Epidermal melanocyte (primary cell): ENCODE measurements at regions not wholly inside any gene's neighbourhood (a gene's known extent, or its start where the extent isn't known, plus 50 kb on each side); places are given as distances from the start of the nearest gene placed in this dataset.
"Not testable (repeated sequence)": the region's sequence is repeated elsewhere in the genome, so short reads cannot be mapped to it uniquely, and the experiment has no call there.

ENCODE experiments used
- DNase-seq: peaks from one replicate; pipeline ENCODE4 v3.0.0; 2011; ENCODE audit warnings: low spot score; ENCODE audit not compliant: insufficient read length

DNA sequence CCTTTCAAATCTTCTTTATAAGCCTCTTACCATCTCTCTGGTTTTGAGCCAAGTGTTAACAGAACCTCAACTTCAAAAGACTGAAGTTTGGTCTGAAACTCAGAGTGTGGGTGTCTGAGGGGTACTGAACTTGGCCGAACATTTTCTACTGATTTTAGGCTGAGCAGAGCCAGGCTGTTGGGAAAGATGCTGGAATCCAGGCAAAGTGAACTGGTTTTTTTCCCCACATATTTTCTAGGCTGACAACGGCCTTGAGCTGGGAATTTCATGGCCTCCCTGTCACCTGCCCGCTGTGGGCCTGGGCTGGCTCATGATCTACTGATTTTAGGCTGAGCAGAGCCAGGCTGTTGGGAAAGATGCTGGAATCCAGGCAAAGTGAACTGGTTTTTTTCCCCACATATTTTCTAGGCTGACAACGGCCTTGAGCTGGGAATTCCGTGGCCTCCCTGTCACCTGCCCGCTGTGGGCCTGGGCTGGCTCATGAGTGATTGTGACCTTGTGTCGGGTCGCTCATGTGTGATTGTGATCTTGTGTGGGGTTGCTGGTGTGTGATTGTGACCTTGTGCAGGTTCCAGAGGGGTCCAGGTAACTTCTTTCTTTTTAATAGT, 204.4 kb downstream of the NPIPB11 start:
- not testable (repeated sequence) for DNase-seq

DNA sequence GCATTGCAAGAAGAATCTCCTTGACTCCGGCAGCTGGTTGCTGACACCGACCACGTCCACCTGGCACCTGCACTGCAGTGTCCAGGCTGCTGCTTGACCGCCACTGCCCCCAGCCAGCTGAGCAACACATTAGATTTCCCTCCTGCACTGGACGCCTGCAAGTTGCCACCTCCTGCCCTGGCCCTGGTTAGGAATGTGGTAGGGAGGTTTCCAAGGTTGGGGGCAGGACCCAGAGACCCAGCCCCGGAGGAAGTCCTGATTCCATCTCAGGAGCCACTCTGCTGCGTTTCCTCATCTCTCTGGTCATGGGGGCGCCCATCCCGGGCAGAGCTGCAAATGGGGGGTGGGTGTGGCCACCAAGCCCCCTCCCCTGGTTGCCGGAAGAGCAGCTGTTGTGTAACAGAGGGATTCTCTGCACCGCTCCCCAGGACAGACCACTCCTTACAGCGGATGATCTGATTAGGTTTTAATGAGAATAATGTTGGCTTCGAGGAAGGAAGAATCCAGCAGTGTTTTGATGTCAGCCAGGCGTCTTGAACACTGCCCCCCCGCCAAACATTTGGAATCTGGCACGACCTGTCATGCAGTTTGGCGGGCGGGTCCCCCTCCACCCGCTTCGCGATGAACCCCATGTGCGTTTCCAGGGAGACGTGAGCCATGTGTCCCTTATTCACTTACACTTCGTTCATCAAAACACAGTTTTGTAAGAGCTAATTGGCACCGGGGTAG, 205.1 kb downstream of the NPIPB11 start:
- not testable (repeated sequence) for DNase-seq

DNA sequence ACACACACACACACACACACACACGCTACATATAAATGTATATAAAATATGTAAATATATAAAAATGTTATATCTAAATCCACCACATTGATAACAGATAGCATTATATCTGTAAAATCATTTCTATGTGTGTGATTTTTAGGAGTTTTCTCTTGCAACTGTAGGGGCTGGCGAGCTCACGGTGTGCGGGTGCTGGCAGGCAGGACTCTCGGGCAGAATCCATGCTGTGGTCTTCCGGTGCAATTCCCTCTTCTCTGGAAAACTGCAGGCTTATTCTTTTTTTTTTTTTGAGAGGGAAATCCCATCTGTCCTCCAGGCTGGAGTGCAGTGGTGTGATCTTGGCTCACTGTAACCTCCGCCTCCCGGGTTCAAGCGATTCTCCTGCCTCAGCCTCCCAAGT, 205.8 kb downstream of the NPIPB11 start:
- not testable (repeated sequence) for DNase-seq

DNA sequence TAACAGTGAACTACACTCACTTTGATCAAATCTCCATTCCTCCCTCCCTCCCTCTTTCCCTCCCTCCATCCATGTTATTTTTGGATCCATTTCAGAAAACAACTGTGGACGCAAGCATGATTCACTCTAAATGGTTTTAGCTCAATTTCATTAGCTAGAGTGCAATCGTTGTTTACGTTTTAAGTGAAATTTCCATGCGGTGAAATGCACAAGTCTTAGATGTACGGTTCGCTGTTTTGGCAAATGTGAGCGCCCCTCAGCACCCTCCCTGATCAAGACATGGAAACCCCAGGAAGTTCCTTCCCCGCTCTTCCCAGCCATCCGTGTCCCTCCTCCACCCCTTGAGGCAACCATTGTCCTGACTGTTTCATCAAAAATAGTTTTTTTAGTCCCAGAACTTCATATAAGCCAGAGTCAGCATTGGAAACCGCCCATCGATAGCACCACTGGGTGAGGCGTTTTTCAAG, 206.3 kb downstream of the NPIPB11 start:
- not testable (repeated sequence) for DNase-seq

DNA sequence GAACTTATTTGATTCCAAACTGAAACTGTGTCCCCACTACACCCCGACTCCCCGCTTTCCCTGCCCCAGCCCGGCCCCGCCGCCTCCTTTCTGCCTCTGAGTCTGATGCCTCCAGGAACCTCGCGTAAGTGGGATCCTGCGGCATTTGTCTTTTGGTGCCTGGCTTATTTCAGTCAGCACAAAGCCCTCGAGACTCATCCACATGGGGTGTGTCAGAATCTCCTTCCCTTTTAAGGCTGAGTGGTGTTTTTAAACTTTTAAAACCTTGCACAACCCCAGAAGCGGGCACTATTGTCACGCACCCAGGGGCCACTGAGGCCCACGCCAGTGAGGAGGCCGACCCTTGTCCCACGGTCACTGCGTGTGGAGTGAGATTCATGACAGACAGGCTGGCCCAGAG, 206.9 kb downstream of the NPIPB11 start:
- not testable (repeated sequence) for DNase-seq

GRCh38 chr16:29198731-29199521, 207.6 kb downstream of the NPIPB11 start:
- no peak for DNase-seq

- DNase-seq = no peak
Observed at GRCh38 chr16:29198231-29198630, 208.3 kb downstream of the NPIPB11 start.

GRCh38 chr16:29197494-29198100, 208.9 kb downstream of the NPIPB11 start:
- not testable (repeated sequence) for DNase-seq

- DNase-seq = not testable (repeated sequence)
Observed at GRCh38 chr16:29196746-29197145, 209.8 kb downstream of the NPIPB11 start.

DNA sequence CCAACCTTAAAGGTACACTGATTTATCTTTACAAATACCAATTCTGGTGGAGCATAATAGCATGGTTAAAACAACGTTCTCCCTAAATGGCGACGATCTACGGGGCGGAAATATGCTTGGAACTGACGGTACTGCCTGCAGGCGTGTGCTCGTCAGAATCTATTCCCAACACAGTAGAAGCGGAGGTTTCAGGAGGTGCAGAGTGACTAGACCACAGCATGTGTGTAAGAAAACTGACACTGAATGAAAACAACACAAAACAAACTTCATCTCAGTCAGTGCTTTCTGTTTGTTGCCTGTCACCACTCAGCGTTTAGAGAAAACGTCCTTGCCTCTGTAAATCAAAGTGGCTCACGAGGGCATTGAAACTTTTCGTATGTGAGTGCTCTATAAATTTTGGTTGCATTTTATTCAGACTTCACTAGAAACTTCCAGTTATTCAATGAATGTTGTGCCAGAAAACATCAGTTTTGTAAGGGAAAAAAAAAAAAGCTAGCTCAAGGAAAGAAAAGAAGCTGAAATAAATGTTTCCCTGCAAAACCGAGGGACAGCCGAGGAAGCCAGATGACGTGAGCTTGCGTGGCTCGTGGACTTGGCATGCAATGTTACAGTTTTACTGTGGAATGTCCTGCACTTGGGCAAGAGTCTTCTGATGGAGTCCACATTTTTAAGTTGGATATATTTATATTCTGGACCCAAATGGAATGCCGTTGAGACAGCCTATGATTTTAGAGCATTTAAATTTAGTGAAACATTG, 210.4 kb downstream of the LAT start:
- not testable (repeated sequence) for DNase-seq

- DNase-seq = not testable (repeated sequence)
Observed at GRCh38 chr16:29194185-29194844, 209.5 kb downstream of the LAT start.

- not testable (repeated sequence) for DNase-seq
Observed at GRCh38 chr16:29193634-29194033, 208.8 kb downstream of the LAT start.

DNA sequence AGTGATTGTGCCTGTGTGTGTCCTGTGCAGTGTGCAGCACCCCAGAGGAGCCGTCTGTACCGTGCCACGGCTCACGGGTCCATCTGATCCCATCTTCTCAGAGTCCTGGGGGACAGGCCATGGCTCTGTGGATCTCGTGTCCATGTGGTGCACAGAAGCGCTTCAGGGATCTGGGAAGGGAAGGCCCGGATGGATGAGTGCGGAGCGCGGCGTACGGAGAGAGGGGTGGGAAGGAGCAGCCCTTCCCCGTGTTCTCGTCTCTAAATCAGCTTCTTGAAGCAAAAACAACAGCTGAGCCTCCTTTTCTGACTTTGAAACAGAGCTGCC, 208.4 kb downstream of the LAT start:
- not testable (repeated sequence) for DNase-seq

- DNase-seq = no peak
Observed at GRCh38 chr16:29192329-29193247, 207.7 kb downstream of the LAT start.

- DNase-seq = not testable (repeated sequence)
Observed at GRCh38 chr16:29191636-29192180, 206.9 kb downstream of the LAT start.

- DNase-seq = not testable (repeated sequence)
Observed at GRCh38 chr16:29190553-29191431, 205.9 kb downstream of the LAT start.

DNA sequence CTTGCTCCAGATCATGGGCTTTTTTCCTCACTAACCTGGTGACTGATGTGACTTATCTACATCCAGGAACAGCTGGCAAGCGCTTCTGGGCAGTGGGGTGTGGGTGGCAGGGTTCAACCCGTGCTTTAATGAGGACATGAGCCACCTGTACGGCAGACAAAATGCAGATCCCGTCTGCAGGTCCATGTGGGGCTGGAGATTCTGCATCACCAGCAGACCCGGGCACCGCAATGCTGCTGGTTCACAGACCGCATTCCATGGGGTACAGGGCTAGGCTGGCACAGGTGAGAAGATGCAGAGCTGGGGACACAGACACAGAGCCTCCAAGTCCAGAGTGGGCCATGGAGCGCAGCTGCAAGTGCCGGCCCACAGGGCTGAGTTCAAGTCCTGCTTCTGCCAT, 204.0 kb downstream of the LAT start:
- DNase-seq = not testable (repeated sequence)
